ENCODE measurements at regions not wholly inside any gene's neighbourhood (a gene's known extent, or its start where the extent isn't known, plus 50 kb on each side); places are given as distances from the start of the nearest gene placed in this dataset.

DNA sequence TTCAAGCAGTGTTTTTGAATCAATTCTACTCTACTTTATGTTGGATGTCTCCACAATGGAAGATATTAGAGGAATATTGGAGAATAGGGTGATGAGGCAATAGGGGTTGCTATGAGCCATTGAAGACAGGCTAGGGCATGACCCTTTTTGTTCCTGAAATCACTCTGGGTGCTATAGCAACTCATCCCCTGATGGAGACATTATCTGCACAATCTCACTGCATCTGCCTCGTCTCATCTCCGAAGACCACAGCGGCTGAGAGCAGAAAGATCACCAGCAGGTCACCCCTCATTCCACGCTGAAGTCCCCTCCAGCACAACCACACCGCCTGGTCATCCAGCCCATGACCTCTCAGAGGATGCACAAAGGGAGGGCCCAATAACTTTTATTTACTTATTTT, 150.4 kb upstream of the TMEM132C start:
- no peak overlapping the region for H3K27ac ChIP-seq
- DNase-seq, result no peak
- TF ChIP-seq POLR2A (IDR thresholded peaks at IDR 0.05), result no peak
- TF ChIP-seq, protein P1, sequence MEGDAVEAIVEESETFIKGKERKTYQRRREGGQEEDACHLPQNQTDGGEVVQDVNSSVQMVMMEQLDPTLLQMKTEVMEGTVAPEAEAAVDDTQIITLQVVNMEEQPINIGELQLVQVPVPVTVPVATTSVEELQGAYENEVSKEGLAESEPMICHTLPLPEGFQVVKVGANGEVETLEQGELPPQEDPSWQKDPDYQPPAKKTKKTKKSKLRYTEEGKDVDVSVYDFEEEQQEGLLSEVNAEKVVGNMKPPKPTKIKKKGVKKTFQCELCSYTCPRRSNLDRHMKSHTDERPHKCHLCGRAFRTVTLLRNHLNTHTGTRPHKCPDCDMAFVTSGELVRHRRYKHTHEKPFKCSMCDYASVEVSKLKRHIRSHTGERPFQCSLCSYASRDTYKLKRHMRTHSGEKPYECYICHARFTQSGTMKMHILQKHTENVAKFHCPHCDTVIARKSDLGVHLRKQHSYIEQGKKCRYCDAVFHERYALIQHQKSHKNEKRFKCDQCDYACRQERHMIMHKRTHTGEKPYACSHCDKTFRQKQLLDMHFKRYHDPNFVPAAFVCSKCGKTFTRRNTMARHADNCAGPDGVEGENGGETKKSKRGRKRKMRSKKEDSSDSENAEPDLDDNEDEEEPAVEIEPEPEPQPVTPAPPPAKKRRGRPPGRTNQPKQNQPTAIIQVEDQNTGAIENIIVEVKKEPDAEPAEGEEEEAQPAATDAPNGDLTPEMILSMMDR (IDR thresholded peaks at IDR 0.05), result no peak
- 80 to 89% methylated on average over 5 of the region's 5 CpGs for WGBS, 2 donors
- H3K27me3 ChIP-seq, result no peaks in the 10 kb centered on the region
- H3K4me3 ChIP-seq, result no peak overlapping the region
- H3K36me3 ChIP-seq, result no peaks in the 10 kb centered on the region
- peaks cover 0 to 19% (median 4%) of the 10 kb centered on the region in 3 donors for H3K9me3 ChIP-seq
- intact Hi-C loops (cut with DNase I), result no loop called here
- no peaks in the 10 kb centered on the region for H3K4me1 ChIP-seq

DNA sequence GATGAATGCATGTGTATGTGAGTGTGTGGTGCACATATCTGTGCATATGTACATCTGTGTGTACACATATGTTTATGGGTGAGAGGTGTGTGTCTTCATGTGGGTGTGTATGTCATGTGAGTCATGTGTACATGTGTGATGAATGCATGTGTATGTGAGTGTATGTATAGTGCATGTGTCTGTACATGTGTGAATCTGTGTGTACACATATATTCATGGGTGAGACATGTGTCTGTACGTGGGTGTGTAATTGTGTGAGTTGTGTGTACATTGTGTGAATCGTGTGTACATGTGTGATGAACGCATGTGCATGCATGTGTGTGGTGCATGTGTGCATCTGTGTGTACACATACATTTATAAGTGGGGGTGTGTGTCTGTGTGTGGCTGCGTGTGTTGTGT, 146.9 kb upstream of the TMEM132C start:
- H3K27ac ChIP-seq, result no peak overlapping the region
- H3K27me3 ChIP-seq, result no peaks in the 10 kb centered on the region
- H3K4me3 ChIP-seq, result no peak overlapping the region
- DNase-seq, result no peak
- 82 to 89% methylated on average over 4 of the region's 4 CpGs for WGBS, 2 donors
- H3K36me3 ChIP-seq, result no peaks in the 10 kb centered on the region
- no peaks in the 10 kb centered on the region for H3K4me1 ChIP-seq
- intact Hi-C loops (cut with DNase I), result no loop called here
- TF ChIP-seq, protein P1 (IDR thresholded peaks at IDR 0.05), result no peak
- H3K9me3 ChIP-seq, result peaks cover 0 to 19% (median 4%) of the 10 kb centered on the region in 3 donors

DNA sequence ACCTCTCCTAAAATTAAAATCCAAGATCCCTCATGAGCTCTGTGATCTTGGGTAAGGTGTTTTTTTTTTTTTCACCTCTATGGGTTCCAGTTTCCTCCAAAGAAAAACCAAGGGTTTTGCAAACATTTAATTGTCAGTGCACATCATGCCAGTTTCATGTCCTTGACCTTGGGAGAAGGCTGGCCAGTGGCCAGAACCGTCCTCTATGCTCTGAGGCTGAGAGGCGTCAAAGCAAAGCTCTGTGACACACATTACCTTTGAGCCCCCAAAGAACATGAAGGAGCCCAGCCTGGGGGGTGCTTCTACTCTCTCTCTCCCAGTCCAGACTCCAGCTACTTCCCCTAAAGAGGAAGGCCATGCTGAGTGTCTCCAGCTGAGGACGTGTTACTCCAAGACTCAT, 145.5 kb upstream of the TMEM132C start:
- intact Hi-C loops (cut with DNase I), result no loop called here
- H3K36me3 ChIP-seq, result no peaks in the 10 kb centered on the region
- H3K27ac ChIP-seq, result no peak overlapping the region
- no peaks in the 10 kb centered on the region for H3K4me1 ChIP-seq
- TF ChIP-seq, protein P1 (IDR thresholded peaks at IDR 0.05), result no peak
- no peak for TF ChIP-seq POLR2A (IDR thresholded peaks at IDR 0.05)
- H3K4me3 ChIP-seq, result no peak overlapping the region
- WGBS, 2 donors, result 58 to 74% methylated on average over 3 of the region's 3 CpGs
- no peaks in the 10 kb centered on the region for H3K27me3 ChIP-seq
- peaks cover 0 to 19% (median 4%) of the 10 kb centered on the region in 3 donors for H3K9me3 ChIP-seq
- no peak for DNase-seq

DNA sequence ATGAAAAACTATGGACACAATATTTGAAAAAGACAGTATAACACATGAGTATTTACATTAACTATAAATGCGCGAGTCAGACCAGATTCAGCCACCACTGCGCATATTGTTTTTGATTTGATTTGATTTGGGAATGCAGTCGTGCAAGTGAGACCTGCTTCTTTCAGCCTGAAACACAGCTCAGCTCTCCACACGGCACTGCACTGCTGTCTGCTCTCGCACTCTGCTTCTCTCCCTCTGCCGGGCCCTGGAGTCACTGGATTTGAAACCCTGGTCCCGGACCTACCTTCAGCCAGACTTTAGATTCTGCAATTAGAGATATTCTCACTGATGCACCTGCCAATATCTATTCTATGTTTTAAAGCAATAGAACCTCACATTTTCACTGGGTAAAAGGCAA, 143.9 kb upstream of the TMEM132C start:
- no peak for TF ChIP-seq POLR2A (IDR thresholded peaks at IDR 0.05)
- TF ChIP-seq, protein P1 (IDR thresholded peaks at IDR 0.05), result no peak
- no peak overlapping the region for H3K4me3 ChIP-seq
- no peaks in the 10 kb centered on the region for H3K36me3 ChIP-seq
- H3K4me1 ChIP-seq, result no peaks in the 10 kb centered on the region
- H3K27me3 ChIP-seq, result no peaks in the 10 kb centered on the region
- intact Hi-C loops (cut with DNase I), result no loop called here
- WGBS, 2 donors, result 86 to 88% methylated on average over 8 of the region's 8 CpGs
- DNase-seq, result no peak
- no peak overlapping the region for H3K27ac ChIP-seq
- peaks cover 0 to 19% (median 0%) of the 10 kb centered on the region in 3 donors for H3K9me3 ChIP-seq

DNA sequence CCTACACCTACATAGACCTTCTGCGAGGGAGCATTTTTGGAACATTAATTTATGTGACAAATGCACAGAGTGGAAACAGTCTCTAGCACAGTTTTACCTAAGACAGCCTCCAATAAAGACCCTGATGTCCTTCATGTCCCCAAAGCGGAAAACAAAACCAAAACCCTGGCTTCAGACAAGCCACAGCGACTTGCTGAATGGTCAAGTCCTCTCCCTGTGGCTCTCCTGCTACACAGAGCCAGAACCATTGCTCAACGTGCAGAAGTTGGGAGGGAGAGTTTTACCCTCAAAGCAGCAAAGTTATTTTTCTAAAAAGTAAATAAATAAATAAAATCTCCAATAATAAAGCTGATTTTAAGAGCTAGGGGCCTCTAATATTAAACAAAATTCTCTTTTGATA, 135.0 kb upstream of the TMEM132C start:
- no peaks in the 10 kb centered on the region for H3K27me3 ChIP-seq
- H3K36me3 ChIP-seq, result no peaks in the 10 kb centered on the region
- WGBS, 2 donors, result 60 to 76% methylated on average over 3 to 4 of the region's 4 CpGs
- H3K4me3 ChIP-seq, result no peak overlapping the region
- no peaks in the 10 kb centered on the region for H3K4me1 ChIP-seq
- no peaks in the 10 kb centered on the region for H3K9me3 ChIP-seq
- TF ChIP-seq, protein P1 (IDR thresholded peaks at IDR 0.05), result no peak
- no peak for TF ChIP-seq POLR2A (IDR thresholded peaks at IDR 0.05)
- no peak overlapping the region for H3K27ac ChIP-seq
- no peak for DNase-seq
- intact Hi-C loops (cut with DNase I), result no loop called here
